ENCODE measurements at regions not wholly inside any gene's neighbourhood (a gene's known extent, or its start where the extent isn't known, plus 50 kb on each side); places are given as distances from the start of the nearest gene placed in this dataset.
A peak's percentile ranks its signal among the peaks of the same experiment; 100 is the strongest.

GRCh38 chr3:177523067-177523675, 325.9 kb upstream of the TBL1XR1 start:
- in situ Hi-C loops (cut with HindIII; ENCODE audit: low pct_unique_long_range_greater_than_20kb, low sequenced_read_pairs): no loop called here
- DNase-seq (ENCODE audit: low read depth): peak; percentile 27

- DNase-seq (ENCODE audit: low read depth): peak; percentile 73
- in situ Hi-C loops (cut with HindIII; ENCODE audit: low pct_unique_long_range_greater_than_20kb, low sequenced_read_pairs): no loop called here
Measured at GRCh38 chr3:177523872-177524438, 326.7 kb upstream of the TBL1XR1 start.

- in situ Hi-C loops (cut with HindIII; ENCODE audit: low pct_unique_long_range_greater_than_20kb, low sequenced_read_pairs): no loop called here
- DNase-seq (ENCODE audit: low read depth): no peak
Measured at GRCh38 chr3:177524742-177525141, 327.5 kb upstream of the TBL1XR1 start.

GRCh38 chr3:177525414-177525813, 328.1 kb upstream of the TBL1XR1 start:
- DNase-seq (ENCODE audit: low read depth): no peak
- in situ Hi-C loops (cut with HindIII; ENCODE audit: low pct_unique_long_range_greater_than_20kb, low sequenced_read_pairs): no loop called here

GRCh38 chr3:177525987-177526712, 328.9 kb upstream of the TBL1XR1 start:
- DNase-seq (ENCODE audit: low read depth): peak; percentile 50
- in situ Hi-C loops (cut with HindIII; ENCODE audit: low pct_unique_long_range_greater_than_20kb, low sequenced_read_pairs): no loop called here

GRCh38 chr3:177527182-177527581, 329.9 kb upstream of the TBL1XR1 start:
- in situ Hi-C loops (cut with HindIII; ENCODE audit: low pct_unique_long_range_greater_than_20kb, low sequenced_read_pairs): no loop called here
- no peak for DNase-seq (ENCODE audit: low read depth)

GRCh38 chr3:177528306-177529070, 331.2 kb upstream of the TBL1XR1 start:
- in situ Hi-C loops (cut with HindIII; ENCODE audit: low pct_unique_long_range_greater_than_20kb, low sequenced_read_pairs): no loop called here
- no peak for DNase-seq (ENCODE audit: low read depth)

GRCh38 chr3:177529071-177529550, 331.8 kb upstream of the TBL1XR1 start:
- DNase-seq (ENCODE audit: low read depth): no peak
- in situ Hi-C loops (cut with HindIII; ENCODE audit: low pct_unique_long_range_greater_than_20kb, low sequenced_read_pairs): no loop called here

- DNase-seq (ENCODE audit: low read depth): no peak
- in situ Hi-C loops (cut with HindIII; ENCODE audit: low pct_unique_long_range_greater_than_20kb, low sequenced_read_pairs): no loop called here
Measured at GRCh38 chr3:177529716-177530335, 332.5 kb upstream of the TBL1XR1 start.

GRCh38 chr3:177530908-177531307, 333.6 kb upstream of the TBL1XR1 start:
- DNase-seq (ENCODE audit: low read depth): no peak
- in situ Hi-C loops (cut with HindIII; ENCODE audit: low pct_unique_long_range_greater_than_20kb, low sequenced_read_pairs): no loop called here

GRCh38 chr3:177536873-177537272, 339.6 kb upstream of the TBL1XR1 start:
- in situ Hi-C loops (cut with HindIII; ENCODE audit: low pct_unique_long_range_greater_than_20kb, low sequenced_read_pairs): no loop called here
- no peak for DNase-seq (ENCODE audit: low read depth)

- in situ Hi-C loops (cut with HindIII; ENCODE audit: low pct_unique_long_range_greater_than_20kb, low sequenced_read_pairs): no loop called here
- DNase-seq (ENCODE audit: low read depth): no peak
Measured at GRCh38 chr3:177537612-177538011, 340.3 kb upstream of the TBL1XR1 start.

GRCh38 chr3:177538048-177538749, 340.9 kb upstream of the TBL1XR1 start:
- in situ Hi-C loops (cut with HindIII; ENCODE audit: low pct_unique_long_range_greater_than_20kb, low sequenced_read_pairs): no loop called here
- DNase-seq (ENCODE audit: low read depth): no peak

- DNase-seq (ENCODE audit: low read depth): no peak
- in situ Hi-C loops (cut with HindIII; ENCODE audit: low pct_unique_long_range_greater_than_20kb, low sequenced_read_pairs): no loop called here
Measured at GRCh38 chr3:177538750-177539730, 341.8 kb upstream of the TBL1XR1 start.

GRCh38 chr3:177541541-177541940, 344.3 kb upstream of the TBL1XR1 start:
- no peak for DNase-seq (ENCODE audit: low read depth)
- in situ Hi-C loops (cut with HindIII; ENCODE audit: low pct_unique_long_range_greater_than_20kb, low sequenced_read_pairs): no loop called here

GRCh38 chr3:177545964-177546363, 348.7 kb upstream of the TBL1XR1 start:
- in situ Hi-C loops (cut with HindIII; ENCODE audit: low pct_unique_long_range_greater_than_20kb, low sequenced_read_pairs): no loop called here
- no peak for DNase-seq (ENCODE audit: low read depth)

Data from Caki2 (cell line).